Stimulated activated CD8-positive, alpha-beta memory T cell treated with anti-CD3 and anti-CD28 coated beads, Interleukin-7, amount 100 ng/mL, for 1 hour (primary cell): ENCODE measurements at regions not wholly inside any gene's neighbourhood (a gene's known extent, or its start where the extent isn't known, plus 50 kb on each side); places are given as distances from the start of the nearest gene placed in this dataset.

ENCODE experiments used
- DNase-seq, 2 donors: peaks; one replicate each; pipeline ENCODE4 v3.0.0-alpha.2; 2020; ENCODE audit warnings: low read depth in 2 of 2

DNA sequence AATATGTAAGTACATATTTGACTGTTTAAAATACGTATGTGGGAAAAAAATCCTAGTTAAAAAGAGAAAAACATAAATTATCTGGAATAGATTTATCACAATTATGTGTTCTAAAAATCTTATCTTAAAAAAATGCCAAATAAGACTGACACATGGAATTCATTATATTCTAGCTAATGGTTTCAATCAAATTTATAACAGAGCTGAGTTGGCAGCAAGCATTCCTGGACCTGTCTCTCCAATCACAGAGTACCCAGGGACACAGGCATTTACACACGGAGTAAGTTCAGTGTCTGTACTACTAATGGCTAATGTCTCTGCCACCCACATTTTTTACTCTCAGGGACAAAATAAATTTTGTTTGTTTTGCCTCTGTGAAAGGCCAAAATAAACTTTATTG lies 122.3 kb downstream of the RPS12 start:
- no peak for DNase-seq

DNA sequence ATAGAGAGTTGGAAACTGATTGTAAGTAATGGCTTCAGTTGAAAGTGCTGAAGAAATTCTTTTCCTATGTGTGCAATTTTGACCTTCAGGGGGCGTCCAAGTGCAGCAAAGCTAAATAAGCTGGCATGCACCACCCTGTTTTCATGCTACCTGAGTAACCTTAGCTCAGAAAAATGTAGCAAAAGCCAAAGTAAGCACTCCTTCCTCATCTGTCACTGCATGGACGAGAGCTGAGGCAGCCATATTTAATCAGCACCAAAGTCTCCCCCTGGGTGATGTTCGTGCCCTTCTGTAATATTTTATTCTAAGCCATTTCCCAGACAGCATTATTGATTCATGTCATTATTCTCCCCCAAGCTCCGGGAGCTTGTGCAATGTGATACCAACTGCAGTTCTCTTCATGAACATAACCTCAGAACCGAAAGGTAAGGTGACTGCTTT lies 123.1 kb downstream of the RPS12 start:
- DNase-seq = no peak

- no peak for DNase-seq
These were observed 134.5 kb downstream of the RPS12 start for GRCh38 chr6:132948889-132949288.

GRCh38 chr6:132950566-132950965 lies 136.2 kb downstream of the RPS12 start:
- DNase-seq = no peak

DNA sequence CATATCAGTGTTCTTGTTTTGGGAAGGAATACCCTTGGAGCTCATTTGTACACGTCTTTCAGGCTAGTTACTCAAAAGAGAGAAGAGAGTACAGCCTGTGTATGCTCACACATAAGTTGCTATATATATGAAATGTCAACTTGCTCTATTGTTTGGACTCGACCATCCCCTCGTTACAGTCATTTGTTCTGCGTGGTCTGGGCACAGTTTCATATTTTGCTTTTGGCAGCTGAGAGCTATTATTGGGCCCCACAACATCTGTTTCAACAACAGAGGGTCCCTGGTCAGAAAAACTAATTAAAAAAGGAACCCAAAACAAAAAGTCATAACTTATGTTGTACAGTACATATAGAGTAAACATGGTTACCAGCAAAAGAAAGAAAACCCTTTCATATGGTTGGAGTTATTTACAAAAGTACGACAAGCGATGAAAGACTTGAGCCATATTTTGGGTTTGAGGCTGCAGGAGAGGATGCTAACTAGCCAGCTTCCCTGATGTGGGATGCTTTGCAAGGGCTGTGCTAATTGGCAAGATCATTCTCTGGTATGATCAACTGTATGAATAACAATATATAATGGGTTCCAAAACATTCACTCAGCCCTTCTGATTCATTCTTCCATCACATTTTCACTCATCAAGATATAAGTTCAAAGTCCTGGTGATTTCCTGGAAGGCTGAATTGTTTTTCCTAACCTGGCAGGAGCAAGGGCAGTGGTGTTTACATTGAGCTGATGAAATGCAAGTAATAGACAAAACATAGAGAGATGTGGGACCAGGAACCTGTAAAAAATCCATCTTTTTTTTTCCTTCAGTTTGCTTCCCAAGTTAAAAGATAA lies 137.9 kb downstream of the RPS12 start:
- no peak for DNase-seq

DNA sequence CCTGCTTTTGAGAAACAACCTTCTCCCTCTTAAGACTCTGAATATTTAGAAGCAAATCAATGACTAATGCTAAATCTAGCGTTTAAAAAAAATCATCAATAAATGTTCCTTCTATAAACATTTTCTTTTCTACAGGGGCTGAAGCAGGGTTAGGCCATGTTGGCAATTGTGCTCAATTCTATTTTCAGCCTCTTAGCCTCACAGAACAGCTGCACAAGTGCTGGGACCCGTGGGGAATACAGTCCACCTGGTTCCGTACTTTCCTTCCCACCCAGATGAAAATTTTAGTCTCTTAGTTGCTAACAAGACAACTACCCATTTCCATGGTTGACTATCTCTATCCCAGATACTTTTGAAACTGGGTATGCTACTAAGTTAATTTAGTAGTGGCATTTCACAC lies 138.6 kb downstream of the RPS12 start:
- DNase-seq = no peak

- no peak for DNase-seq
These were observed 139.9 kb downstream of the RPS12 start for GRCh38 chr6:132954222-132954621.

DNA sequence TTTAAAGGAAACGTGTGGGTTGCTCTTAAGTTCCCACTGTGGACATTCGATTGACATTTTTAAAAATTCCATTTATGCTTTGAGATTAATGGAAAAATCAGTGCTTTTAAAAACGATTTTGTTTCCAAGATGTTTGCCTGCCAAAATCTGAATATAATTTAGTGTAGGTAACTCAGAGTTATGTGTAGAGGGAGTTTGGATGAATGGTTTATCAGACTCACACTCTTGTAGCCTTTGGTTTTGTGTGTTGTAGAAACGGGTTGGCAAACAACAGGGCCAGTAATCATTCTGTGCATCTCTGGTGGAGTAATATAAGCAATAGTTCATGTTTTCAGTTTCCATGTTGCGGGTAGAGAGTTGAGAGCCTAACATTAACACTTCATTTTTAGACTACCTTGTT lies 140.6 kb downstream of the RPS12 start:
- no peak for DNase-seq

GRCh38 chr6:132959639-132960326 lies 145.4 kb downstream of the RPS12 start:
- DNase-seq = no peak

DNA sequence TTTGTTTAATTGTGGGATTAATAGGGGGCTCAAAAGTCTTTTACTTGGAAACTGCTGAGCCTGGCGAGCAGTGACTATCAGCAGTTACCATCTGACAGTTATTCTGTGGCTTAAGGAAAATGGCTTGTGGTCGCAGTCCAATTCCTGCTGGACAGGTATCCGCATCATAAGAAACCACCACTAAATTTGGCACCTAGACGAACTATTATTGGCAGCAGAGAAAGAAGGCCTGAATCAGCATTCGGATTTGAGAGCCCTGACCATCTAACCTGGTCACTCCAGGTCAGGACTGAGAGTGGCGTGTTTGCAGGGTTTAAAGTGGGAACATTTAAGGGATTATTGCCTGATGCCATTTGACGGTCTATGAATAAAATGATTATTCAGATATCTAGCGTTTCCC lies 146.4 kb downstream of the RPS12 start:
- DNase-seq = no peak

GRCh38 chr6:132961122-132961521 lies 146.8 kb downstream of the RPS12 start:
- no peak for DNase-seq

DNA sequence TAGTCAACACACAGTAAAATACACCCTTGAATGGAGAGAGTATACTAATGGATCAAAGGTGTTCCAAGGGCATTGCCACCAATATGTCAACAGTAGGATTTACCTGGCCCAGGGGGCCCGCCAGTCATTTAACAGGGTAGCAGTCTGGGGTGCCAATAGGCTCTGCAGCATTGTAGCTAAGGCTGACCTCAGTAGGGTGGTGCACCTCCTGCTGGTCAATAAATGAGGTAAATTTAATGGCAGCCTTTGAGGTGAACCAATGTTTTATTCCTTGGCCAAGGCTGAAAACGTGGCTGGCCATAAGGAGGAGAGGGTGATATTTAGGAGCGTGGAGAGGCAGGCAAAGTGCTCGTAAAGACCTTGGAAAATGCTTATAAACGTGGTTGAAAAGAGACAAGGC lies 147.2 kb downstream of the RPS12 start:
- DNase-seq = no peak

DNA sequence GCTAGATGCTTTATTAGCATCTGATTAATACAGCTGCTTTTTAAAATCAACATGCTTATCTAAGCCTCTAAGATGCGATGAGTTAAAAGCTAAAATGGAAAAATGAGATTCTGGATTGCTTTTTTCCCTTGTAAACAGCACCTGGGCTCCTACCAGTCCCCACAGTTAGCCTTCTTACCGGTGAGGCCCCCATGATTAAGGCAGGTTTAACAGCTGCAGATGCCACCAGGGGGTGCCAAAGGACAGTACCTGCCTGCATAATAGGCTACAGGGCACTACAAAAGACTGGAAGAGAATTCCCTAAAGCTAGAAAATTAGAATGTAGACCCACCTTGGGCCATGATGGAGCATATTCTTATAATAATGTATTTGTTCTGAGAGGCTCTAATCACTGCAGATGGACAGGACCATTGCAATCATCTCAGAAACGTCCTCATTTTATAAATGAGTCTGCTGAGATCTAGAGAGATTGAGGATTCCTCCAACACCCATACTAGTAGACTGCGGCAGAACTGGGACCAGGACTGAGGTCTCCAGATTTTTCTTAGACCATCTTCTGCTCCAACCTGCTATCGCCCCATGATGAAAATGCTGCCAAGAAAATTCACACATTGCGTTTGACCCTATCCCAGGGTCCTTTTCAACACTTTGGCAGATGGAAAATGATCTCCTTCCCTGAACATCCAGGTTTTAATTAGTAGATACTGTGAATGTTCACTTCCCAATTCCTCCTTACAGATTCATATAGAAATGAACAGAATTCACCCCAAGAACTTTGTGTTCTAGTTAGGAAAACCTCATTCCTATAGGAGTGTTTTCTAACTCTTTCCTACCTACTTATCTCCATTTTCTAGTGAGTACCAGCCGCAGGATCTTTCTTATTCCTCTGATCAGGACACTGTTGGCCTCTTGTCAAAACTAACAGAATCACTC lies 148.8 kb downstream of the RPS12 start:
- peak in 1 of 2 donors; percentile 19 for DNase-seq

DNA sequence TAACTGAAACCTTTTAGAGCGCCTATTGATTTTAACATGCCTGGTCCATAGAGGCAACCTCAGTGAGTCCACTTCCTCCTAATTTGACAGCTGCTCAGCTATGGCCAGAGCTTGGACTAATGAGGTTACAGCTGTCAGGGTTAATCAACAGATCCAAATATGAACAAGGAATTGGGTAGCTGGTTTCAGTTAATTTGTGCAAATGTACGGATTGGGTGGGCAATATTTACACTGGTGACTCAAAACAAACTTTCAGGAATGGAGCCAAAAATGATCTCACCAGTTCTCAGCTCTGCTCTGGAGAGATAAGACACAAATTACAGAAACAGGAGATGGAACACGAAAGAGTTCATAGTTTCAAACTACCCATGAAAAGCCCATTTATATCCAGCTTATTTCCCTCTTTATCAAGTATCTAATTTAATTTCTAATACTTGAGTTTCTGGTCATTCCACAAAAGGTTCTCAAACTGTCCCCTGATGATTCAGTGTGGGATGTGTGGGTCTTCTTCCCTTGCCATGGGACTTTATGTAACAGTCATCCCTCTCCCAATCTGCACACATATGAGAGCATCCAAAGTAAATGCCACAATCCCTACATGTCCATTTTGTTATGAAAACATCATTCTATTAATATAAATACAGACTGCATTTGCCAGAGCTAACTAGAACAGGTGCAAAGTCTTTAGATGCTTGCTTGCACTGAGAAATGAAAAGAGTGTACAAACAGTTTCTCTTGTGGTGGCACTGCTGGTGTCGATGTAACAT lies 149.9 kb downstream of the RPS12 start:
- DNase-seq = no peak

DNA sequence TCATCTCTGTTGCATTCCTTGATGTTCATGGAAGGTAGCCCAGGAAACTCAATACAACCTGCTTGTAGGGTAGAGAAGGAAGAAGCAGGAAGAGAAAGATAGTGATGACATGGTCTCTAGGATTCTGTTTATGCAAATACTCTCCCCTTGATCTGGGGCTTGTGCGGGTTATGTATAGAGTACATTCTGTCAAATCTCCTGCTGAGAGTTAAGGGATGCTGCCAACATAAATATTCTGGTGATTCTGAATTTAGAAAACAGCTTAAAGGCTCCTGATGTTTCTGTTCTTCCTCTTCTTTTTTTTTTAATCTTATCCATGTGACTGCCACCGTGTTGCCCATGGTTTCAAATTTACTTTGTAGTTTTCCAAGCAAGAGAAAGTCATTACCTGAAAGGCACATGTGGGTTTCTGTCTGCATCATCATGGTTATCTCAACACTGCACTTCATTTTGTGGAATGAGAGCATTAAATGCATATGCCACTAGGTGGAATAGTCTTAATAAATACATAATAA lies 150.6 kb downstream of the RPS12 start:
- DNase-seq = no peak

- DNase-seq = no peak
These were observed 153.5 kb downstream of the RPS12 start for GRCh38 chr6:132967871-132968270.

GRCh38 chr6:132968419-132968950 lies 154.1 kb downstream of the RPS12 start:
- DNase-seq = no peak

DNA sequence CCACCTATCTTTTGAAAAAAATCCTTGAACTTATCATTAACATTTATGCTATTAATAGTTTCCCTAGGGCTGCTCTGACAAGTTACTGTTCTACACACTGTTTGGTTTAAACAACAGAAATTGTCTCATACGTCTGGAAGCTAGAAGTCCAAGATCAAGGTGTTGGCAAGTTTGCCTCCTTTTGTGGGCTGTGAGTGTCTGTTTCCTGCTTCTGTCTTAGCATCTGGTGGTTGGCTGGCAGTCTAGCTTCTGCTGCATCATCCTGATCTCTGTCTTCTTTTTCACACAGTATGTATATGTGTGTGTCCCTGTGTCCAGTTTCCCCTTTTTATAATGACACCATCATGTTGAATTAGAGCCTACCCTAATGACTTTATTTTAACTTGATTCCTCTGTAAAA lies 154.8 kb downstream of the RPS12 start:
- DNase-seq = no peak

- DNase-seq = no peak
These were observed 157.3 kb downstream of the RPS12 start for GRCh38 chr6:132971676-132972075.

DNA sequence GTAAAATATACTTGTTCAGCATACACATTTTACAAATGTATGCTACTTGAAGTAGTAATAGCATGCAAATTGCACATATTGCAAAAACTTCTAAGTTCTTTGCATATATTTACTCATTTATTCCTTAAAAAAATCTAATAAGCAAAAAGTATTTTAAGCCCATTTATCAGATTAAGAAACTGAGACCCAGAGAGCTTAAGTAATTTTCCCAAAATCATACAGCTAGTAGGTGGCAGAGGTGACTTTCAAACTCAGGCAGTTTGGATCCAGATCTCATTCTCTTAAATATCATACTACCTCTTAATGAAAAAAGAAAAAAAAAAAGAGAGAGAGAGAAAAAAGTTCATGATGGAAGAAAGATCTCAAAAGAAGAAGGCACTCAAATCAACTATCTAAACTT lies 157.9 kb downstream of the RPS12 start:
- DNase-seq = no peak

- DNase-seq = no peak
These were observed 158.6 kb downstream of the RPS12 start for GRCh38 chr6:132972971-132973370.
